ENCODE measurements at regions not wholly inside any gene's neighbourhood (a gene's known extent, or its start where the extent isn't known, plus 50 kb on each side); places are given as distances from the start of the nearest gene placed in this dataset.
A peak's percentile ranks its signal among the peaks of the same experiment; 100 is the strongest.

DNA sequence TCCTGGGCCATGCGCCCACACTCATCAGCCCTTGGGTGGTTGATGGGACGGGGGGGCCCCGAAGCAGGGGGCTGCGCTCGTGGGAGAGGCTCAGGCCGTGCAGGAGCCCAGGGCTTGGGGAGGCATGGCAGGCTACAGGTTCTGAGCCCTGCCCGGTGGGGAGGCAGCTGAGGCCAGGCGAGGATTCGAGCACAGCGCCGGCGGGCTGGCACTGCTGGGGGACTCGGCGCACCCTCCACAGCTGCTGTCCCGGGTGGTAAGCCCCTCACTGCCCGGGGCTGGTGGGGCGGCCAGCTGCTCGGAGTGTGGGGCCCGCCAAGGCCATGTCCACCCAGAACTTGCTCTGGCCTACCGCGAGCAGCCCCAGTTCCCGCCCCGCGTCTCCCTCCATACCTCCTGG is 295.8 kb upstream of the SEL1L start:
- Histone ChIP-seq H3K36me3 (ENCODE audit: low read depth) (no peaks in the 10 kb centered on the region), H3K27me3 (ENCODE audit: insufficient read depth, poor library complexity, severe bottlenecking) (no peaks in the 10 kb centered on the region), H3K27ac (ENCODE audit: poor library complexity, severe bottlenecking) (no peak overlapping the region), H3K4me1 (ENCODE audit: insufficient read depth, poor library complexity, severe bottlenecking) (no peaks in the 10 kb centered on the region), H3K4me3 (ENCODE audit: severe bottlenecking) (no peak overlapping the region), H3K9me3 (ENCODE audit: severe bottlenecking) (peaks cover 6% of the 10 kb centered on the region)
- ATAC-seq (ENCODE audit: low read depth) (no peak), DNase-seq (ENCODE audit: low spot score) (peak; percentile 52)
- TF ChIP-seq, protein P1, sequence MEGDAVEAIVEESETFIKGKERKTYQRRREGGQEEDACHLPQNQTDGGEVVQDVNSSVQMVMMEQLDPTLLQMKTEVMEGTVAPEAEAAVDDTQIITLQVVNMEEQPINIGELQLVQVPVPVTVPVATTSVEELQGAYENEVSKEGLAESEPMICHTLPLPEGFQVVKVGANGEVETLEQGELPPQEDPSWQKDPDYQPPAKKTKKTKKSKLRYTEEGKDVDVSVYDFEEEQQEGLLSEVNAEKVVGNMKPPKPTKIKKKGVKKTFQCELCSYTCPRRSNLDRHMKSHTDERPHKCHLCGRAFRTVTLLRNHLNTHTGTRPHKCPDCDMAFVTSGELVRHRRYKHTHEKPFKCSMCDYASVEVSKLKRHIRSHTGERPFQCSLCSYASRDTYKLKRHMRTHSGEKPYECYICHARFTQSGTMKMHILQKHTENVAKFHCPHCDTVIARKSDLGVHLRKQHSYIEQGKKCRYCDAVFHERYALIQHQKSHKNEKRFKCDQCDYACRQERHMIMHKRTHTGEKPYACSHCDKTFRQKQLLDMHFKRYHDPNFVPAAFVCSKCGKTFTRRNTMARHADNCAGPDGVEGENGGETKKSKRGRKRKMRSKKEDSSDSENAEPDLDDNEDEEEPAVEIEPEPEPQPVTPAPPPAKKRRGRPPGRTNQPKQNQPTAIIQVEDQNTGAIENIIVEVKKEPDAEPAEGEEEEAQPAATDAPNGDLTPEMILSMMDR (IDR thresholded peaks at IDR 0.05; ENCODE audit: poor library complexity, severe bottlenecking) = no peak

DNA sequence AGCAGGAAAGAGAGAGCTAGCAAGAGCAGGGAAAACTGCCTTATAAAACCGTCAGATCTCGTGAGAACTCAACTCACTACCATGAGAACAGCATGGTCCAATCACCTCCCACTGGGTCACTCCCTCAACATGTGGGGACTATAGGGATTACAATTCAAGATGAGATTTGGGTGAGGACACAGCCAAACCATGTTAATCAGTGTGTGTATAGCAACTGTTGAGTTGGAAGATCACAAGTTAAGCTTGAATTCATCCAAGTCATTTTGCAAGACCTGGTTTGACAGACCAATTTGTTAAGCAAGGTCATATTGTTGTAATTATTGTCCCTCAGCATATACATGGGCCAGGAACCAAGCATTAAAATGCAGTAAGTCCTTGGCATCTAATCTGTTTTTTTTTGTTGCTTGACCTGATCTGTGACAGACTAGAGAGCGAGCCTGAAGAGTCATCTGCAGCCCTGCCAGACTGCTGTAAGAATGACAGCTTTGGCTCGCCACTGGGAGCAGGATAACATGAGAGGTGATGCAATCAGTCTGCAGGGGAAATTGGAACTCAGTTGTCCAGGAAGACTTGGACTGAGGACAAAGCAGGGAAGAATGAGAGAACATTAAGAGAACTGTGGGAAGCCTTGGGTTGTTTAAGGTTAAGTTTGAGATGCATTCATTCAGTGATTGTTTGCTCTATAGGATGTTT is 297.6 kb upstream of the SEL1L start:
- H3K4me1 ChIP-seq (ENCODE audit: insufficient read depth, poor library complexity, severe bottlenecking) = no peaks in the 10 kb centered on the region
- ATAC-seq (ENCODE audit: low read depth) (no peak), DNase-seq (ENCODE audit: low spot score) (no peak)
- peaks cover 6% of the 10 kb centered on the region for H3K9me3 ChIP-seq (ENCODE audit: severe bottlenecking)
- H3K36me3 ChIP-seq (ENCODE audit: low read depth) = no peaks in the 10 kb centered on the region
- TF ChIP-seq, protein P1 (IDR thresholded peaks at IDR 0.05; ENCODE audit: poor library complexity, severe bottlenecking) = no peak
- no peaks in the 10 kb centered on the region for H3K27me3 ChIP-seq (ENCODE audit: insufficient read depth, poor library complexity, severe bottlenecking)
- no peak overlapping the region for H3K4me3 ChIP-seq (ENCODE audit: severe bottlenecking)
- no peak overlapping the region for H3K27ac ChIP-seq (ENCODE audit: poor library complexity, severe bottlenecking)

GRCh38 chr14:81834308-81834707 is 300.7 kb upstream of the SEL1L start:
- no peaks in the 10 kb centered on the region for H3K4me1 ChIP-seq (ENCODE audit: insufficient read depth, poor library complexity, severe bottlenecking)
- H3K27ac ChIP-seq (ENCODE audit: poor library complexity, severe bottlenecking) = no peak overlapping the region
- peaks cover 6% of the 10 kb centered on the region for H3K9me3 ChIP-seq (ENCODE audit: severe bottlenecking)
- no peaks in the 10 kb centered on the region for H3K36me3 ChIP-seq (ENCODE audit: low read depth)
- DNase-seq (ENCODE audit: low spot score) (no peak), ATAC-seq (ENCODE audit: low read depth) (peak; percentile 33; the same call in 2 of the 3 replicates)
- no peak overlapping the region for H3K4me3 ChIP-seq (ENCODE audit: severe bottlenecking)
- TF ChIP-seq, protein P1 (IDR thresholded peaks at IDR 0.05; ENCODE audit: poor library complexity, severe bottlenecking) = no peak
- H3K27me3 ChIP-seq (ENCODE audit: insufficient read depth, poor library complexity, severe bottlenecking) = no peaks in the 10 kb centered on the region

DNA sequence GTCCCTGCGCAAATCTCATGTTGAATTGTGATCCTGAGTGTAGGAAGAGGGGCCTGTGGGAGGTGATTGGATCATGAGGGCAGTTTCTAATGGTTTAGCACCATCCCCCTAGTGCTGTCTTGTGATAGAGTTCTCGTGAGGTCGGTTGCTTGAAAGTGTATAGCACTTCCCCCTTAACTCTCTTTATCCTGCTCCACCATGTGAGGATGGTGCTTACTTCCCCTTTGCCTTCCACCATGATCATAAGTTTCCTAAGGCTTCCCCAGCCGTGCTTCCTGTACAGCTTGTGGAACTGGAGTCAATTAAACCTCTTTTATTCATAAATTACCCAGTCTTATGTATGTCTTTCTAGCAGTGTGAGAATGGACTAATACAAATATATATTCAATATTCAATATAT is 303.7 kb upstream of the SEL1L start:
- Histone ChIP-seq H3K27me3 (ENCODE audit: insufficient read depth, poor library complexity, severe bottlenecking) (no peaks in the 10 kb centered on the region), H3K4me1 (ENCODE audit: insufficient read depth, poor library complexity, severe bottlenecking) (no peaks in the 10 kb centered on the region), H3K4me3 (ENCODE audit: severe bottlenecking) (no peak overlapping the region), H3K36me3 (ENCODE audit: low read depth) (no peaks in the 10 kb centered on the region), H3K9me3 (ENCODE audit: severe bottlenecking) (peaks cover 6% of the 10 kb centered on the region), H3K27ac (ENCODE audit: poor library complexity, severe bottlenecking) (no peak overlapping the region)
- ATAC-seq (ENCODE audit: low read depth) = no peak
- TF ChIP-seq, protein P1 (IDR thresholded peaks at IDR 0.05; ENCODE audit: poor library complexity, severe bottlenecking) = no peak
- DNase-seq (ENCODE audit: low spot score) = no peak

DNA sequence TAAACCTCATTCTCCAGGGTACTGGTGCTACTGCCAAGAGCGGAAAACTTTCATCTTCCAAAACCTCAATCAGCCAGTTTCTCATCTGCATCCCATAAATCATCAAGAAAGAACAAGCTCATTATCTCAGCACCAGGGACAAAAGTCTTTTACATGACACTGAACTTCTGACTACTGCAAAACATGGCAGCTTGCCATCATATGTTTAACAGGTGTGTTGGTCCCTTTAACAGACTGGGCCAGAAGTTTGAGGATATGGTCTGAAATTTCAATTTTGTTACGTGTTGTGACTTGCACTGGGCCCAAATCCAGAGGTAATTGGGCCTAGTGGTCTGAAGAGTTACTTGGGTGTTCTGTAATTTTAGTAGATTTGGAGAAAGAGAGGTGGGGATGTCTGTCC is 305.4 kb upstream of the SEL1L start:
- Histone ChIP-seq H3K9me3 (ENCODE audit: severe bottlenecking) (peaks cover 4% of the 10 kb centered on the region), H3K27me3 (ENCODE audit: insufficient read depth, poor library complexity, severe bottlenecking) (no peaks in the 10 kb centered on the region), H3K4me1 (ENCODE audit: insufficient read depth, poor library complexity, severe bottlenecking) (no peaks in the 10 kb centered on the region), H3K4me3 (ENCODE audit: severe bottlenecking) (no peak overlapping the region), H3K36me3 (ENCODE audit: low read depth) (no peaks in the 10 kb centered on the region), H3K27ac (ENCODE audit: poor library complexity, severe bottlenecking) (no peak overlapping the region)
- no peak for DNase-seq (ENCODE audit: low spot score)
- no peak for ATAC-seq (ENCODE audit: low read depth)
- TF ChIP-seq, protein P1 (IDR thresholded peaks at IDR 0.05; ENCODE audit: poor library complexity, severe bottlenecking) = no peak

Measured in RWPE2 (cell line).